Lung microvascular endothelial cell (primary cell): ENCODE measurements at regions not wholly inside any gene's neighbourhood (a gene's known extent, or its start where the extent isn't known, plus 50 kb on each side); places are given as distances from the start of the nearest gene placed in this dataset.

ENCODE experiments used
- DNase-seq, 2 donors: peaks; one replicate each; pipeline versions ENCODE4 v3.0.0 to v3.0.0-alpha.2; 2010; ENCODE audit warnings: low read depth in 2 of 2

DNA sequence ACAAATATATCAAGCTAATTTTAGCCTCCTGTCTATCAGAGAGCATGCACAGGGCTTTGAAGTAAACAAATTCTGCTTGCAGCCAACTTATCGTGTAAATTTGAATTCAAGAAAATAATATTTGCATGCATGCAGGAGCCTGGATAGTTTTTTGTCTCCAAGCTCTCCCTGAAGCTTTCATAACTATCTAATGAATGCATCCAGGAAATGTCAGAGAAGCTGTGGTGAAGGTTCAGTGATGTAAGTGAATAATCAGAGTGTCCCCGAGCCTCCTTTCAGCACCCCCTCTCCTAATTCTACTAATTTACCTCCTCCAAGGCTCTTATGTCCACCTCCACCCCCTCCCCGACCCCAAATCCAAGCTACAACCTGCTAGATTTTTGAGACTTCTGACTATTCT, 172.0 kb upstream of the ZNF32 start:
- no peak for DNase-seq

DNA sequence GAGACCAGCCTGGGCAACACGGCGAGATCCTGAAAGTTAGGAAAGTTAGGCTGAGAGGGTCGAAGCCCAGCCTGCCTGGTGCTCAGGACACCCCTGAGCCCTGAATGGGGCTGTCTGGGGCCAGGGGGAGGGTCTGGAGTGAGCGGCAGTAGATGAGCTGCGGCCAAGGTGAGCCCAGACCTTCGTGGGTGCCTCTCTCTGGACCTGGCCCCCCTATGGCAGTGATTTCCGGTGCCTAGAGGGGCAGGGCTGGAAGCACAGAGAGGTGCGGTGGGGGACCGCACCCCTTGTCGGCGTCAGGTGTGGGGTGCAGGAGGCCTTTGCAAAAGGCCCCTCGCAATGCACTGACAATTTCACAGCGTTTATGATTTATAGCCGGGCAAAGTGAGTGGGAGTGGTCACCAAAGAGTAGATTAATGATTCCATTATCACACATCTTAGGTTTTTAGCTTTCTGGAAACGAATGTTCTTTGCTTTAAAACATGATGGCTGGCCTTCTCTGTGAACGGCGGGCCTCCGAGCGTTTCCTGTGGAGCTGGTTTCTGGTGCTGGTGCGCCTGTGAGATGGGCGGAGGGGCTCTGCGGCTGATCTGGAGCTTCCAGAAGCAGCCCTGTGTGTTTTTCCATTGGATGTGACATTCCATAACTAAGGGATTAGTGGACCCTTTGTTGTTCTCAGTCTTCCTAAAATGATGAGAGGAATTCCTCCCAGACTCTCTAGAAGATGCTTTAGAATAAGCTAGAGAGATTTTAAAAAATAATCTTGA, 171.0 kb upstream of the ZNF32 start:
- DNase-seq: no peak

DNA sequence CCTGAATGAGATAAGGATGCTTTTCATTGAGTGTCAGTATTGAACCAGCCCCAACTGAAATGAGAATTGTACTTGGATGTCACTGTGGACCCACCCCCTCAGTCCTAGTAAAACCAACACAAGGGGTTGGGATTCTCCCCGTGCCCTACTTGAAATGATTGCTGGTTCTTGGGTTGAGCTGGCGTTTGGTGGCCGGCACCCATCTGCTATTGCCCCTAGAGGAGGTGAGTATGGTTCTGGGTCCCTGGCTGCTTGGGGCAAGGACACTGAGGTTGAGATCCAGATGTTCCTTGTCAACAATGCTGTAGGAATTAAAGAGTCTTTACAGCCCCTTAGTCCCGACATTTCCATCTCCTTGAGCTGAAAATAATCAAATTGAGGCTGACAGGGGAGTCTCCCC, 170.0 kb upstream of the ZNF32 start:
- DNase-seq: no peak

DNA sequence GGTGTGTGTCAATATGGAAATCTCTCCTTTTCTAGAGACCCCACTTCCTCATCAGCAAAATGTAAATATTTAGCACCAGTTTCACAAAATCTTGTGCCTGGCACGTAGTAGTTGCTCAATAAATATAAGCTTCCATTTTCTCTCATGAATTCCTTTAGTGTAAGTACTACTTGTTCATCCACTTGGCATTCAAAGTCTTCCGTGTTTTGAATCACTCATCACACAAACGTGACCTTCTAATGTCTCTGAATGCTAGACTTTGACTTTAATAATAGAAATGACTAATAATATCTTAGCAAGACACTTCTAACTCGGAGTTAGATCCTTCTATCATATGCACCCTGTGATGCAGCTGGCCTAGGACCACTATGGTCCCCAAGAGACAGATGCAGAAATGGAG, 168.7 kb upstream of the ZNF32 start:
- DNase-seq: no peak

DNA sequence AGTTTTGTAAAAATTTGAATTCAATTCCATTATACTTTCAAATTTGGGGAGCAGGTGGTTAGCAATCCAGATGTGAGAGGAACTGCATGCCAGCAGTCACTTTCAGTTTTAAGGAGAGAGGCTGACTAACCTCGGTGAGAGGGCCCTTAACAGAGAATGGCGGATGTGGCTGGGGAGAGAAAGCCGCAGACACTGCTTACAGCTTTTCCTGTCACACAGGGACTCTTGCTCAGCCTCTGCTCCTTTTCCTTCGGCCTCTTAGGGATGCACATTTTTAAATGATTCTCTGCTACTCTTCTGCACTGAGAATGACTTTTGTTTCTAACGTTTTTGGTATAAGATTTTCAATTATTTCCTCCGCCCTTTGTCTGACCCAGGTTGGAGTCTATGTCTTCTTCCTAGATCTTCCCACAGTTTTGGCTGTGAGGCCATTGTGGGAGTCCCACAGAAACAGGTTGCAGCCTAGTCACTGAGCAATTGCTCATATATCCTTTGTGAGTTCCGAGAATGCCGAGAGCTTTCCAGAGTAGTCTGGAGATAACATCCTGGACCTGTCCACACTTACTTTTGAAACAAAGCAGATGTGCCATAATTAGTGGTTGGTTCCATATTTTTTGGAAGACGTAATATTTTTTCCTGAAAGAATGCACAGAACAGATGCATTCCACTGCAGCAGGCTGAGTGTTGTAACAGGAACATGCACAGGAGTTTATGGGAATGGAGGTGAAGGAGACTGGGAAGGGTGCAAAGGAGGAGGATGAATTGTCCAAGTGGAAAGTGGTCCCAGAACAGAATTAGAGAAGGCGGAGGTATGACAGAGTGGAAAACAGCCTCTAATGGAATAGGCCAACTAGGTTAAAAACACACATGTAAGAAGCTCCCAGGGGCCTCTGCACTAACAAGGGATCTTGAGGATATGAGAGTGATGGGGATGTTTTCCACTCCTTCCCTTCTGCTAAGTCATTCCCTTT, 168.0 kb upstream of the ZNF32 start:
- peak in 1 of 2 donors; percentile 53 for DNase-seq

DNA sequence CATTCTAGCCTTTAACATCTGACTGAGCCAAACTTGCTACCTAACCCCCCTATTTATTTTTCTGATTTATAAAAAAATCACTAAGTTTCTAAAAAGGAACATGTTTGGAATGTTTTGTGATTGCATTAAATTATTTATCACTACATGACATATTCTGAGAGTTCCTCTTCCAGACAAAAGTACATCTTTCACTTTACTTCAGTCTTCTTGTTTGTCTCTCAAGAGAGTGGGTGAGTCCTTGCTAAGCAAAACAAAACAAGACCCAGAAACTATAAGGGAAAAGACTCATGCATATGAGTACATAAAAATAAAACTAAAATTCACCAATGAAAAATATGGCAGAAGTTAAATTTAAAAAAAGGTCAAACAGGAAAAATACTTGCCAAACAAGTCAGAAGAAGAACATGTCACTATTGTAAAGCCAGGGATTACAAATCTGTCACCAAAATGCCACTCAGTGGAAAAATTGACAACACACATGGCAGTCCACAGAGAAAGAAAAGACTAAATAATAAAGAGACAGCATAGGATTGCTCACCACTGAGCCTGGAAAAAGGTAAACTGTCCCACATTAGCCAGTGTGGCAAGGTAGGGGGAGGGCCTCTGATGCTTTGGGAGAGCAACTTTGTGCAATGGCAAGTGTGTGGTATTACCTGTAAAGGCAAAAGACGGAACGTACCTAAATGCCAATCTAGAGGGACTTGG, 166.7 kb upstream of the ZNF32 start:
- DNase-seq: peak in 1 of 2 donors; percentile 90

DNA sequence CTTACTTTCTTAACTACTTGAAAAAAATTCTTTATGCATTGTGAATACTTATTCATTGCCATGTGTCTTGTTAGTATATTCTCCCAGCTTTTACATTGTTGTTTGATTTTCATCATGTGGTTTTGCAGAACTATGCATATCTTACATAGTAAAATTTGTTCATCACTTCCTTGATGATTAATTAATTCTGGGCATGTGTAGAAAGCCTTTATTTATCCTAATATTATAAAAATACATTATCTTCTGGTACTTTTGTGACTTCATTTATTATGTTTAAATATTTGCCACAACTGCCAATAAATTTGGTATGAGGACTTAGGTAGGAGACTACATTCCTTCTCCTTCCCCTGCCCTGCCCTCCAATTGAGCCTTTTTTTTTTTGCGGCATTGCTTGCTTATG, 166.0 kb upstream of the ZNF32 start:
- DNase-seq: no peak

DNA sequence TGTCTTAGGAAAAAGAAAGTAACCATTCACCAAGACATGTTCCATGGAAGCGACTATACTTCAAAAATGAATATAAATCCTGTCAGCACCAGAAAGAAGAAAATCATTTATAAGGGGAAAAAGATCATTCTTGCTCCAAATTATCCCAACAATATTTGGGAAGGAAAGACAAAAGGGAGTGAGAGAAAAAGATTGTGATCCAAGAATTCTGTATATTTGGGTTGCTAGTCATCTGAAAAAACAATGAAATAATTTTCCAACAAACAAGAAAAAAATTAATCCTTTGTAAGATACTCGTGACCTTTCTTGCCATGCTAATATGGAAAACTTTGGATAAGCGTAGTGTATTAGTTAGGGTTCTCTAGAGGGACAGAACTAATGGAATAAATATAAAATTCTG, 163.2 kb upstream of the ZNF32 start:
- DNase-seq: no peak

DNA sequence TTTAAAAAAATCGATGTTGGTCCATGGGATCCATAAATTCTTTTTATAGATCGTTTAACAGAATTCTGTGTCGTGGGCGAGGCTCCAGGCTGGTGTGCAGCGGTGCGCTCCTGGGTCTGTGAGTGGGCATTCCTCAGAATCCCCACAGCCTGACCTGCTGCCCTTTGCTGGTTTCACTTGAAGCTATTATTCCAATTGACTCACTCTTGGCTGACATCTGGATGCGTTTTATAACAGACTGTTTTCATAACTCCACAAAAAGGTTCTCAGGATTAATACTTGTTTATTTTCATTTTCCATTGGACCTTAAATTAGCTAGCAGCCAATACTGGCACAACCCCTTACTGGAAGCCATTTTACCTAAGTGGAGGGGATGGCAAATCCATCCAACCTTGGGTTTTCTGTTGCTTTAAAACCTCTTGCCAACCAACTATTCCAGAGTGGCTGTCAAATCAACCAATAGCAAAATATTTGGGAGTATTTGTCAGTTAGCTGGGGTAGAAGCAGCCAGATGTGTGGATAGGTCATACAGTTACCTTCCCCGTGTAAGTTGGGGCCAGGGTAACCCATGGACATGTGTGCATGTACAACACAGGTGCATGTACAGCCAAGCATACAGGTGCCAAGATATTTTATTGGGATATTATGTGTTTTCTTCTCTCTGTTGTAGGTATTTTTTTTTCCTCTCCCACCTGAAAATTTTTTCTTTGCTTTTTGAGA, 160.7 kb upstream of the ZNF32 start:
- DNase-seq: peak; percentile 25 to 81

DNA sequence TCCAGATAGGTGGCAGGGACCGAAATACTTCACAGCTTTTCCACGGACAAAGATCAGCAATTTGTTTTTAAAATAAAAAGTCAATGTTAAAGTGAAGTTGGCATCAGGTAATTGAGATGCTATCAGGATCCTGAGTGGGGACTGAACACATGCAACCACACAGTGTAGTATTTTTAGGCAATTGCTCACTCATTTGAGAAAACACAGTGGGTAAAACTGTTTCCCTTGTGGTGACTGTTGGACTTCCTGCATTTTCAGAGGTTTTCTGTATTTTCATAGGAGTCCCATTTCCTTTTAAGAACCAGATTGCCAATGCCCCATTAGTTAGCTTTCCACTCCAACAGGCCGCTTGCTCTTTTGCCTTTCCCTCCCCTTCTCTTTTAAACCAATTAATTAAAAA, 159.5 kb upstream of the ZNF32 start:
- peak; percentile 10 to 49 for DNase-seq

DNA sequence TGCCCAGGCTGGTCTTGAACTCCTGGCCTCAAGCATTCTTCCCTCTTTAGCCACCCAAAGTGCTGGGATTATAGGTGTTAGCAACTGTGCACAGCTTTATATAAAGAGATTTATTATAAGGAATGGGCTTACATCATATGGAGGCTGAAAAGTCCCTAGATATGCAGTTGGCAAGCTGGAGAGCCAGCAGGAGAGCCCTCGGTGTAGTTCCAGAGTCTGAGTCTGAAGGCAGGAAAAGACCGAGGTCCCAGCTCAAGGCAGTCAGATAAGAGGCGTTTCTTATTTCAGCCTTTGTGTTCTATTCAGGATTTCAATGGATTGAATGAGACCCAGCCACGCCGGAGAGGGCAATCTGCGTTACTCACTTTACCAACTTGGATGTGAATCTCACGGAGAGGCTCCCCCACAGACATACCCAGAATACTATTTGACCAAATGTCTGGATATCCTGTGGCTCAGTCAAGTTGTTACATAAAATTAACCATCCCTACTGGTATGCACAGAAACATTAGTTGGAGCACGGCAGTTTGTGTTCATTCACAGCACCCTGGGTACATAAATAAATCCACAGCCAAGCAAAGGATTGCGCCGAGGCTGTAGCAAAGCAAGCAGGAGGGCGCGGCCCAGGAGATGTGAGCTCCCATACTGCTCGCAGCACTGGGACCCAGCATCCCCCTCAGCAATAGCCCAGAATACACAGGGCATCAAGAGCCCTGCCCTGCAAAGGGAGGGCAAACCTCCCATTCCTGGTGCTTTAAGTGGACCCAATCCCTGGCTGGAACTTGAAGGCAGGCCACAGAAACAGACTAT, 158.4 kb upstream of the ZNF32 start:
- no peak for DNase-seq

DNA sequence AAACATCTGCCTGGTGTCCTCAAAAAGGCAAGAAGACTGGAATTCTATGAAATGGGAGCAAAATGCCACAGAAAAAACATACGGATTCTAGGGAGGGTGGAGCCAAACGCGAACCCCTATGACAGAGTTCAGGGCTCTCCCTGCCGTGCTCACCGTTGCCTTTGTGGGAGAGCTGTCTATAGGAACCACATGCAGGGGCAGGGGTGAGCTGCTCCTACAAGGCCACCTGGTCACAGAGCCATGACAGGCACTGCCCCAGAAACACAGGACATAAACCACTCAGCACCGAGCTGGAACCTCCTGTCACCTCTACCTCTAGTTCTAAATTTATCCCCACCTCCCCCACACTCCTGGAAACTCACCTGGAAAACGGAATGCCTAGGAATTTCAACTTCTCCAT, 155.1 kb upstream of the ZNF32 start:
- no peak for DNase-seq

DNA sequence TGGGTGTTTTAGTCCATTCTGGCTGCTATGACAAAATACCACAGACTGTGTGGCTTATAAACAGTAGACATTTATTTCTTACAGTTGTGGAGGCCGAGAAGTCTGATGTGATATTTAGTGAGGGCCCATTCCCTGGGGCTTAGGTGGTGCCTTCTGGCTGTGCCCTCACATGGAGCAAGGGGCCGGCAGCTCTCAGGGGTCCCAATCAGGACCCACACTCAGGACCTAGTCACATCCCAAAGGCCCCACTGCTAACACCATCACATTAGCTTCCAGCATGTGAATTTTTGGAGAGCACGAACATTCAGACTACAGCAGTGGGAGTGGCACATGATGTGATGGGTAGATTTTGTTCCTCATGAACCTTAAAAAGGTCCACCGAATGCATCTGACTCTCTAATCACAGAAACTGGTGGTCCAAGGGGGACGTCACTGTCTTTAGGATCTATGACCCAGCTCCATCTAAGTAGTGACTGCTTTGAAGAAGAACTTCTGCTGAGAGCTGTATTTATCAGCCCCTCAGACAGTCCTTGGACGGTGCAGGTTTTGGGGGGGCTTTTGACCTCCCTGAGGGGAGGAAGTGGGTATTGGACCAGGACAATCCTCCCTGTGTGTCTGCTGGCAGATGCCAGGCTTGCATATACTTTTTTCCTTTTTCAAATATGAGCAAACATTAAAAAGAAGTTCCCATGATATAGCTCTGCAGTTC, 154.5 kb upstream of the ZNF32 start:
- DNase-seq: no peak

DNA sequence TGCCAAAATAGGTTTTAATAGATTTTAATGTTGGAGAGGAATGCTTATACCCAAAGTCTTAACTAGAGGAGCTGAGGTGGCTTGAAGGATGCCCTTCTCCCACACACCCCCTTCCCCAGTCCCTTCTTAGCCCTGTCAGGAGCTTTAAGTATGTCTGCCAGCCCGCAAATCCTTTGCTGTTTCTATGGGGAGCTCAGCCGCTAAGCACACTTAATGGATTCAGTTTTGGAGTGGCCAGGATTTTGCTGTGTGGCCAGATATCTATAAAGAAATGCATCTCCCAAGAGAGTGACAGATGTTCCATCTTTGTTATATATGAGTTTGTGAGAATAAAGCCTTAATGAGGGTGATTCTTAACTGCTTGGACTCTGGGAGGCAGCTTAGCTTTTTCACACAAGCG, 152.9 kb upstream of the ZNF32 start:
- no peak for DNase-seq

DNA sequence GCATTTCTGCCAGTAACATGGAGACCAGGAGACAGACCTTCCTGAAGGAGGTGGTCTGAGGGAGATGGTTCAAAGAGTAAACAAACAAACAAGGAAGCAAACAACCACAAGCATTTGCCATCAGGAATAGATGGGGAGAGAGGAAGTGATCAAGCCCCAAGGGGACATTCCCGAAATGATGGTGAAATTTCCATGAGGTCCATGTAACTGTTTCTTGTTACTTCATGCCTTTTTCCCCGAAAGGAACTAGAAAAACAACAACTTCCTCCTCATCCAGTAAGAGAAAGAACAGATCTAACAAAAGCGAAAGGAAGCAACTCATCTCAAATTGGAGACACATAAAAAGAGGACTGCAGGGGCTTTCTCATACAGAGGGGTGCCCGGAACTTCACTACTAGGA, 152.5 kb upstream of the ZNF32 start:
- no peak for DNase-seq

DNA sequence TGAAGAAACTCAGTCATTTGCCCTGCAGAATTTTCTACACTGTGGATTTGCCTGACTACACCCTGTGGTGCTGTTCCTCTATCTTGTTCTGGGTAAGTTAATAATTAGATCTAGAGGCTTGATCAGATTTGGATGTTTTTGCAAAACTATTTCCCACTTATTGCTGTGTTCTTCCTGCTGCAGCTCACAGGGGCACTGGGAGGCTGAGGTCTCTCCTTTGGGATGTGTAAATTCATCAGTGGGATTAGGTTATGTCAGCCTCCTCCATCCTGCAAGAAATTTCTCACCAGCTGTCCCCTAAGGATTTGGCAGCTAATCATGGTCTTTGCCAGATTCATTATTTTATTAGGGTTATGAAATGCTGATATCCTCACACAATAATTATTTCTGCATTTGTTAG, 148.1 kb upstream of the ZNF32 start:
- no peak for DNase-seq

DNA sequence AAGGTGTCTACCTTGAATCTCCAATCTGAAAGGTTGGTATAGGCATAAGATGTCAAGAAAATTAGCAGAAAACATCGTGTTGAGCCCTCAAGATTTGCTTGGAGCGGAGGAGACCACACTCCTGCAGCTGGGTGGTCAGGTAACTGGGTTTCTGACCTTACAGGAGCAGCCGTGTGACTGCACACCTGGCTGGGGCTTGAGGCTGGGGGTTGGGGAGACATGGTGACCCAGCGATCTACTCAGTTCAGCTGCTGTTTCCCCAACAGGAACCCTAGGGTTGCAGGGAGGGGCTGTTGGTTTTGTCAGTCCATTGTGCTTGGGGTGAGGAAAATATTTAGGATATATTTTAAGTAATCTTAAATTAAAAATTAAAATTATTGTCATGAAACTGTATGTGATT, 147.0 kb upstream of the ZNF32 start:
- DNase-seq: no peak

DNA sequence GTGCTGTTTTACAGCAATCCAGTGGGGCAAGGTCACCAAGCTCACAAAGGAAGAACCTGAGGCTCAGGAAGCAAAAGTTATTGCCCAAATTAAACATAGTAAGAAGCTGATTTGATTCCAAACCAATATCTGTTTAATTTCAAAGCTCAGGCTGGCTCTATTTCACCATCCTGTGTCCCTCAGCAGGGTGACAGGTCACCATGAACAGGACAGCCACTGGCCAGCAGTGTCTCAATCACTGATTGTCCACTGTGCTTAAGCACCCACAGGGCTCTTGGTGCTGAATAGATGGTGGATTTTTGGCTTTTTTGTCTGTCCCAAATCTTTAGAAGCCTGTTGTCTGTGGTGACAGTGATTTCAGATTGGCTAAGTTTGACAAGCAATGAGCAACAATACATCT, 146.4 kb upstream of the ZNF32 start:
- DNase-seq: no peak

DNA sequence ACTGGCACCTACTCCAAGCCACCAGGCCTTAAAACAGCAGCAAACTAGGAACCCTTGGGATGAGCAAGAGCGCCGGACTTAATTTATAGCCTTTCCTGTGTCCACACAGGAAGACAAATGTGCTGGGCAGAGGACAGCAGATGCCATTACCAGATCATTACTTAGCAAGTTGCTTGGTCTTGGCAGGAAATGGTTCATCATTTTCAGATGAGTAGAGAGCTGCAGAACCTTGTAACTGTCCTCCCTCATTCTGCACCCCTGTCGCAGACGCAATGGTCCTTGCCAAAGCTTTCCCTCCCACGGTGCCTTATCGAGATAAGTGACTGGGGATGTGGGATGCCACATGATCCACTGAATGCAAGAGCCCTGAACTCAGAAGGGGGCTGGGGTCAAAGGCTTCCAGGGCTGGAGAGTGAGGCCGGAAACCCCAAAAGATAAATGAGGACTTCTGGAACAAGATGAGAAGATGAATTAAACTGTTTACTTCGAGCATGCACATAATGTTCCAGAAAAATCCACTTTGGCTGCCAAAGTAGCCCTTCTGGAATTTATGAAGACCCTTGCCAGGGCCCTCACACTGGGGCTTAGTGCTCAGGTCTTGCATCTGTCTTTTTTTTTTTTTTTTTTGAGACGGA, 145.6 kb upstream of the ZNF32 start:
- DNase-seq: no peak

DNA sequence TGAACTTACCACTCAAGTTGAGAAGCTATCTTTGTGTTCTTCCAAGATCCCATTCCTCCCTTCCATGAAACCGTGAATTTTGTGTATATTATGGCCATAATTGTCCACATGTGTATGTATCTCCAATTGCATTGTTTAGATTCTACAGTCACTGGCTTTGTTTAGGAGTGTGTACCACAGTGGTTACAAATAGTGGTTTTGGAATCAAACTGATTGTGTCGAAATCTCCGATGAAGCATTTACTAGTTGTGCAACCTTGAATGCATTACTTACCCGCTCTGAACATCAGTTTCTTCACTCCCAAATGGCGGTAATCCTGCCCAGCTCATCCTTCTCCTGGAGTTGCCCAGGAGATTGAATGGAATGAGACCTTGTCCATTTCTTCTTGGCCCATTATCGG, 145.0 kb upstream of the ZNF32 start:
- no peak for DNase-seq
